ENCODE measurements at regions not wholly inside any gene's neighbourhood (a gene's known extent, or its start where the extent isn't known, plus 50 kb on each side); places are given as distances from the start of the nearest gene placed in this dataset.

DNA sequence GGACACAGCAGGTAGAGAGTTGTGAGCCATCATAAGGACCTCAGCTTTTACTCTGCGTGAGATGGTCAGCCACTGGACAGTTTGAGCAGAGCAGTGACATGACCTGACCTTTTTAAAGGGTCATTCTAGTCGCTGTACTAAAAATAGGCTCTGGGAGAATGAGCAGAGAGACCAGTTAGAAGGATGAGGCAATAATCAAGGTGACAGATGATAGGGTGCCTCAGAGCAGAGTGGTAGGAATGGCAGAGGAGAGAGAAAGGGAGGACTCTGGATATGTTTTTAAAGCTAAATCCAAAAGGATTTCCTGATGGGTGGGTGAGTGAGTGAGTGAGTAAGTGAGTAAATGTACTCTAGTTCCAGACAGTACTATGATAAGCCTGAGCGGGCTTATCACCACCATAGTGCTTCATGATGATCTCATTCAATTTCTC, 83.6 kb upstream of the ARHGAP5 start:
- intact Hi-C loops (cut with DNase I) = loop anchor here in 1 of 10 donors (10.0 kb wide), 1 partner anchor 81 kb away; the partner anchor contains the start of gene ARHGAP5
- Histone ChIP-seq H3K4me1 (peaks cover 0 to 52% (median 15%) of the 10 kb centered on the region in 12 donors), H3K9me3 (no peaks in the 10 kb centered on the region), H3K4me3 (no peak overlapping the region), H3K36me3 (no peaks in the 10 kb centered on the region), H3K27ac (peak overlapping the region in 10 of 12 donors; percentile 19 to 75 (median 40)), H3K27me3 (no peaks in the 10 kb centered on the region)
- TF ChIP-seq, protein P1, sequence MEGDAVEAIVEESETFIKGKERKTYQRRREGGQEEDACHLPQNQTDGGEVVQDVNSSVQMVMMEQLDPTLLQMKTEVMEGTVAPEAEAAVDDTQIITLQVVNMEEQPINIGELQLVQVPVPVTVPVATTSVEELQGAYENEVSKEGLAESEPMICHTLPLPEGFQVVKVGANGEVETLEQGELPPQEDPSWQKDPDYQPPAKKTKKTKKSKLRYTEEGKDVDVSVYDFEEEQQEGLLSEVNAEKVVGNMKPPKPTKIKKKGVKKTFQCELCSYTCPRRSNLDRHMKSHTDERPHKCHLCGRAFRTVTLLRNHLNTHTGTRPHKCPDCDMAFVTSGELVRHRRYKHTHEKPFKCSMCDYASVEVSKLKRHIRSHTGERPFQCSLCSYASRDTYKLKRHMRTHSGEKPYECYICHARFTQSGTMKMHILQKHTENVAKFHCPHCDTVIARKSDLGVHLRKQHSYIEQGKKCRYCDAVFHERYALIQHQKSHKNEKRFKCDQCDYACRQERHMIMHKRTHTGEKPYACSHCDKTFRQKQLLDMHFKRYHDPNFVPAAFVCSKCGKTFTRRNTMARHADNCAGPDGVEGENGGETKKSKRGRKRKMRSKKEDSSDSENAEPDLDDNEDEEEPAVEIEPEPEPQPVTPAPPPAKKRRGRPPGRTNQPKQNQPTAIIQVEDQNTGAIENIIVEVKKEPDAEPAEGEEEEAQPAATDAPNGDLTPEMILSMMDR (IDR thresholded peaks at IDR 0.05) = no peak
- no peak for TF ChIP-seq POLR2A (IDR thresholded peaks at IDR 0.05)
- WGBS, 4 donors = 49 to 59% (median 53%) methylated on average over 3 of the region's 3 CpGs
- DNase-seq = no peak
- peak in 3 of 4 donors; percentile 61 to 85 (median 73) for ATAC-seq

DNA sequence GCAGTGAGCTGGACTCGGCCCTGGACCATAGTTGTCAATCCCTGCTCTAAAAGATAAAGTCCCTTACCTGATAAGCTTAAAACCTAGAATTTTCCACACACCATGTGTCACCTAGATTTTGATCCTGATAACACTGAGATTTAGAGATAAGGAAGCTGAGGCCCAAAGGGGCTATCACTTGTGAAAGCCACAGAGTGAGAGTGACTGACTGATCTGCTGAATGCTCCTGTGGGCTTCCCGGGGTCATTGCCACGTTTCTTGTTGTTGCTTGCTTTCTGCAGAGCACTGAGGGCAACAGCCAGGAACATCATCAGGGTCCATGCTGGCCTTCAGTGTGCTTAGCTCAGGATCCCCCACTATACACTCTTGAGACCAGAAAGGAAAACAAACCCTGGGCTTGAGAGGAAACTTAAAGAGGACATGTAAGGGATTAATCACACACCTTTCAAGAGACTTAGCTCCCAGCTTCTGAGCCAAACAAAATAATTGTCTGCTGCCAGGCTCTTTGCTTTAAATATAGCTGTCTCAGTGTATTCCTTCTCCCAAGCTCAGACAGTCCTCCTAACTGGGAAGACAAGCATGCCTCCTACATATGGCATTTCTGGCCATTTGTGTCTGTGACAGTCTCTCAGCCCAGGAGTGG, 82.6 kb upstream of the ARHGAP5 start:
- no peaks in the 10 kb centered on the region for H3K36me3 ChIP-seq
- no peaks in the 10 kb centered on the region for H3K27me3 ChIP-seq
- H3K4me3 ChIP-seq = no peak overlapping the region
- H3K9me3 ChIP-seq = no peaks in the 10 kb centered on the region
- intact Hi-C loops (cut with DNase I) = loop anchor here in 1 of 10 donors (5.0 to 10.0 kb wide), 2 partner anchors 80 to 233 kb away; partner anchors contain the start of gene ARHGAP5
- 31 to 56% (median 47%) methylated on average over 3 of the region's 3 CpGs for WGBS, 4 donors
- ATAC-seq (no peak), DNase-seq (no peak)
- peaks cover 0 to 43% (median 13%) of the 10 kb centered on the region in 12 donors for H3K4me1 ChIP-seq
- peak overlapping the region in 10 of 12 donors; percentile 19 to 75 (median 47) for H3K27ac ChIP-seq
- TF ChIP-seq, protein P1 (IDR thresholded peaks at IDR 0.05) = no peak
- TF ChIP-seq POLR2A (IDR thresholded peaks at IDR 0.05) = no peak

DNA sequence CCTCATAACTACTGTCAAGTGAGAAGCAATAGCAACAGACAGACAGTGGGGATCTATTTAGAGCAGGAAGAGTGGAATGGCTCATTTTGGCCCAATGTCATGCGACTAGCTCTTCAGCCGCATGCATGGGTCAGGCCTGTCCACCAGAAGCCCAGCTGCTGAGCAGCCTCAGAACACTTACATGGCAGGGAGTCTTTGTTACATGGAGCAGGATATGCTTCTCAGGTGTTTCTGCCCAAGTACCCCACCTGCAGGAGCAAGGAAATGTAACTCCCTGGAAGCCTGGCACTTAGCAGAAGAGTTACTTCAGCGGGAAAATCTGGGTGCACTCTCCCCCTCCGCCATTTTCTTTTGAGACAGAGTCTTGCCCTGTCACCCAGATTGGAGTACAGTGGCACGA, 73.5 kb upstream of the ARHGAP5 start:
- TF ChIP-seq POLR2A (IDR thresholded peaks at IDR 0.05) = no peak
- TF ChIP-seq, protein P1 (IDR thresholded peaks at IDR 0.05) = no peak
- DNase-seq = no peak

DNA sequence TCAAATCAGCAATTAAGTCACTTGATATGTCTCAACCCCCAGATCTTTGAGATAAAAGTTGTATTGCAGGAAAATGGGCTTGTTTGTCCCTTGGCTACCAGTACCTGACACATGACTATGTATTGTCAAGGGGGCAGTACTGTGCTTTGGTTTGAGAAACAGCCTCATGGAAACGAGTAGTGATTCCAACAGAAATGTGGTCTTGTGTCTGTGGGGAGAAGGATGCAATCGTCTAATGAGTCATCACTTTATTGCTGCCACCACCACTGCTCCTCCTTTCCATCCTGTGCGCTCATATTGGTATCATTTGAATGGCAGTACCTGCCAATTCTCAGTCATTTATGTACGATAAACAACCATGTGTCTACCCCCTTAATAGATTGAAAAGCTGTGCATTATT, 72.8 kb upstream of the ARHGAP5 start:
- ATAC-seq (no peak), DNase-seq (no peak)
- 76 to 85% (median 85%) methylated on average over 4 of the region's 4 CpGs for WGBS, 4 donors
- no peaks in the 10 kb centered on the region for H3K9me3 ChIP-seq
- H3K36me3 ChIP-seq = no peaks in the 10 kb centered on the region
- intact Hi-C loops (cut with DNase I) = no loop called here
- peaks cover 0 to 21% (median 9%) of the 10 kb centered on the region in 12 donors for H3K4me1 ChIP-seq
- no peak overlapping the region for H3K4me3 ChIP-seq
- TF ChIP-seq POLR2A (IDR thresholded peaks at IDR 0.05) = no peak
- TF ChIP-seq, protein P1 (IDR thresholded peaks at IDR 0.05) = no peak
- no peak overlapping the region for H3K27ac ChIP-seq
- no peaks in the 10 kb centered on the region for H3K27me3 ChIP-seq

More for the DNA sequence above, 73.5 kb upstream of the ARHGAP5 start:
- Histone ChIP-seq H3K27me3 (no peaks in the 10 kb centered on the region), H3K36me3 (no peaks in the 10 kb centered on the region), H3K9me3 (no peaks in the 10 kb centered on the region), H3K27ac (no peak overlapping the region), H3K4me1 (peaks cover 0 to 21% (median 9%) of the 10 kb centered on the region in 12 donors), H3K4me3 (no peak overlapping the region)
- intact Hi-C loops (cut with DNase I) = no loop called here
- ATAC-seq = no peak
- 88 to 97% (median 96%) methylated on average over 5 of the region's 5 CpGs for WGBS, 4 donors

All from heart left ventricle (tissue), 16 donors.